ENCODE measurements at regions not wholly inside any gene's neighbourhood (a gene's known extent, or its start where the extent isn't known, plus 50 kb on each side); places are given as distances from the start of the nearest gene placed in this dataset.
"Not testable (repeated sequence)": the region's sequence is repeated elsewhere in the genome, so short reads cannot be mapped to it uniquely, and the experiment has no call there.

DNA sequence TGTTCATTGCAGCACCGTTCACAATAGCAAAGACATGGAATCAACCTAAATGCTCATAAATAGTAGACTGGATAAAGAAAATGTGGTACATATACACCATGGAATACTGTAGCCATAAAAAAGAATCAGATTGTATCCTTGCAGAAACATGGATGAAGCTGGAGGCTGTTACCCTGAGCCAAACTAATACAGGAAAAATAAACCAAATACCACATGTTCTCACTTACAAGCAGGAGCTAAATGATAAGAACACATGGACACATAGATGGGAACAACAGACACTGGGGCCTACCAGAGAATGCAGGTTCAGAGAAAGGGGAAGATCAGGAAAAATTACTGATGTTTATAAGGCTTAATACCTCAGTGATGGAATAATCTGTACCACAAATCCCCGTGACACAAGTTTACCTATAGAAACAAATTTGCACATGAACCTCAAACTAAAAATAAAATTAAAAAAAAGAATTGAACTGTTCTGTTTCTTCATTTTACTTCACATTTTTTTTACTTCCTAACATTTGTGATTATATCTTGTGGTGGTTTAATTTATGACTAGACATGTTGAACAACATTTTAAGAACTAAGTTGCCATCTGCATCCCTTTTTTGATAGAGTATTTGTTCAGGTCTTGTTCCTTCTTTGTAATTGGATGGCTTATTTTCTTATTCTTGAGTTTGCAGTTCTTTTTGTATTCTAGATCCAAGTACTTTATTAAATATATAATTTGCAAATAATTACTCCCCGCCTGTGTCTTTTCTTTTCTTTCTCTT lies 835.2 kb downstream of the FSCB start:
- DNase-seq: no peak

DNA sequence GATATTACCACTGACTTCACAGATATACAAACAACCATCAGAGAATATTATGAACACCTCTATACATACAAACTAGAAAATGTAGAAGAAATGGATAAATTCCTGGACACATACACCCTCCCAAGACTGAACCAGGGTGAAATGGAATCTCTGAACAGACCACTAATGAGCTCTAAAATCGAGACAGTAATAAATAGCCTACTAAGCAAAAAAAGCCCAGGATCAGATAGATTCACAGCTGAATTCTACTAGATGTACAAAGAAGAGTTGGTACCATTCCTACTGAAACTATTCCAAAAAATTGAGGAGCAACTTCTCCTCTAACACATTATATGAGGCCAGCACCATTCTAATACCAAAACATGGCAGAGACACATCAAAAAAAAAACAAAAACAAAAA lies 837.7 kb downstream of the FSCB start:
- DNase-seq: no peak

DNA sequence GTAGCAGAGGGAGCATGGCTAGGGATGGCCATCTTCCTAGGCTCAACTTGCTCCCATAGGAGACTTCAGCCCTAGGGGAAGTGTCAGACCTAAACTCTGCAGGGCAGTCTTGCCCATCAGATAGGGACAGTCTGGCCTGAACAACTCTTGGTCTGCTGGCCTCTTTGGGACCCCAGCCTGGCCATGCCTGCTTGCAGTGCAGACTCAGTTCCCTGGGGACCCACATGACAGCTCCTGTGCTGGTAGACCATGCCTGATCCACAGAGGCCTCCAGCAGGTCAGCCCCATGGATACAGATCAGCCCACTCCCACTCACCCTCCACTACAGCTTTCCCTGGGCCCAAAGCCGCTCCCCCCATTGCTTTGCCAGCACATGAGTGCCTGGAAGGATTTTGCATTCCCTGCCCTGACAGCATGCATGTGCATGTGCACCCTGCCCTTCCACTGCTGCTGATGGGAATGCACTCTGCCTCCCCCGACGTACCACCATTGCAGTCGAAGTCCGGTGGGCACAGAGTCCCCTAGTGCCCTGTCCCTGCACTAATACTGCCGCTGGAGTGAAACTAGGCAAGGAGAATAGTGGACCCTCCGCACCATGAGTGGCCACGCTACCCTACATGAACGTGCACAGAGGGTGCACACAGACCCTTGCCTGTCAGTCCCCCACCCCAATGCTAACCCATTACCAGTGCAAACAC lies 841.4 kb downstream of the FSCB start:
- DNase-seq: no peak

DNA sequence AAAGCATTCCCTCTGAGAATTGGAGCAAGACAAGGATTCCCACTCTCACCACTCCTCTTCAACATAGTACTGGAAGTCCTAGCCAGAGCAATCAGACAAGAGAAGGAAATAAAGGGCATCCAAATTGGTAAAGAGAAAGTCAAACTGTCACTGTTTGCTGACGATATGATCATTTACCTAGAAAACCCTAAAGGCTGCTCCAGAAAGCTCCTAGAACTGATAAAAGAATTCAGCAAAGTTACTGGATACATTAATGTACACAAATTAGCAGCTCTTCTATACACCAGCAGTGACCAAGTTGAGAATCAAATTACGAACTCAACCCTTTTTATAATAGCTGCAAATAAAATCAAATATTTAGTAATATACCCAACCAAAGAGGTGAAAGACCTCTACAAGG lies 851.9 kb downstream of the FSCB start:
- not testable (repeated sequence) for DNase-seq

DNA sequence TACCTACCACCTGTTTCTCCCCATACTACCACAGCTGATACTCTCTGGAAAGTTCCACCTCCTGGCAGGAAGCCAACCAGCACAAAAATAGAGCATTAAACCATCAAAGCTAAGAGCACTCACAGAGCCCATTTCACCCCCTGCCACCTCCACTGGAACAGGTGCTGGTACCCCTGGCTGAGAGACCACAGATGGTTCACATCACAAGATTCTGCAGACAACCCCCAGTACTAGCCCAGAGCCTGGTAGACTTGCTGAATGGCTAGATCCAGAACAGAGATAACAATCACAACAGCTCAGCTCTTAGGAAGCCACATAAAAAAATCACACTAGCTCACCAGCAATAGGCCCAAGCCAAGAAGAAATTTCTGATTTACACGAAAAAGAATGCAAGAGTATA lies 855.2 kb downstream of the FSCB start:
- no peak for DNase-seq

DNA sequence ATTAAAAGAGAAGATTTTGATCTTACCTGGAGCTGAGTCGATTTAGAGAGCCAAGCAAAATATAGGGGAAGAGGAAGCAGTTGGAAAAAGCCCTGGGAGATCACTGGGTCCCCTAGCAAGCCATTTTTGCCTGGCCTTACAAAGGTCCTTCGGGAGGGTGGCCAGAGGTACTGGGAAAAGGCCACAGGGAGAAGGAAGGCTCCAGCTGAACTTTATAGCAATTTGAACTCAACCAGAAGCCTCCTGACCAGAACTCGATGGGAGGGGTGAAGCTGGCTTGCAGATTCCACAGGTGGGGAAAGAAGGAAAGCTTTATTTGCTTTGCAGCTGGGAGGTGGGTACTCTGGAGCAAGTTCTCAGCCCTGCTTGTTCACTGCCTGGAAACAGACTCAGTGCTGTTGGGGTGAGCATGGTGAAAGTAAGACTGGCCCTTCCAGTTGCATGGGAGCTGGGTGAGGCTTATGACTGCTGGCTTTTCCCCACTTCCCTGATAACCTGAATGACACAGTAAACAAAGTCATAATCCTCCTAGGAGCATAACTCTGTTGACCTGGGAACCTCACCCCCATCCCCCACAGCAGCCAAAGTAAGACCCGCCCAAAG lies 855.8 kb downstream of the FSCB start:
- no peak for DNase-seq

DNA sequence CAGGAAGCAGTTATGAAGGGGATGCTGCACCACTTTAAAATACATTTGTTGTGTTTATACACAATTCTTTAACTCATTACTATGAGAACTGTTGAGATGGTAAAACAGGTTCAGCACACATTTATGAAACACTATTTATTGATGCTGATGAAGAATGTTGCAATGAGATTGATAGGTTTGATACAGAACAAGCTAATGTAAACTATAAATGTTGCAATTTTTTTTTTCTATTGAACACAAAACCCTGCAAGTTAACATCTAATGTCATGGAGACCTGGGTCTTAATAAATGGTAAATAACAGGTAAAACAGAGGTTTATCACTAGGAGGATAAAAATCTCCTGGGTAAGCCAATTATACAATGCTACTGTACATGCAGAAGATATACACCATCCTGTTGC lies 857.6 kb downstream of the FSCB start:
- no peak for DNase-seq

DNA sequence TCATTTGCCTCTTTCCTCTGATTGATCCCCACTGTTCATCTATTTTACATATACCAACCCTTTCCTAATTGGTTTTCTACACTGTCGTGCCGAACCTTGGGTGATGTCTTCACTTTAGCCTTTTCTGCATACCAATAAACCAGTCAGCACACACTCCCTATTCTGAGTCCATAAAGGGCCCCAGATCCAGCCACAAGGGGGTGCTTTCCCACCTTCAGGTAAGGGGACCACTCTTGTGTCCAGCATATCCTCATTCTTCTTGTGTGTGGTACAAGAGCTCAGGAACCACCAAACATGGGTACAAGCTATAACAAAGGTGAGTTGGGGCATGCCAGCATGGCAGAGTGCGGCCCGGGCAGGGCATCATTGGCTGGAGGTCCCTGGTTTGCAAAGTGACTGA lies 859.8 kb downstream of the FSCB start:
- no peak for DNase-seq

DNA sequence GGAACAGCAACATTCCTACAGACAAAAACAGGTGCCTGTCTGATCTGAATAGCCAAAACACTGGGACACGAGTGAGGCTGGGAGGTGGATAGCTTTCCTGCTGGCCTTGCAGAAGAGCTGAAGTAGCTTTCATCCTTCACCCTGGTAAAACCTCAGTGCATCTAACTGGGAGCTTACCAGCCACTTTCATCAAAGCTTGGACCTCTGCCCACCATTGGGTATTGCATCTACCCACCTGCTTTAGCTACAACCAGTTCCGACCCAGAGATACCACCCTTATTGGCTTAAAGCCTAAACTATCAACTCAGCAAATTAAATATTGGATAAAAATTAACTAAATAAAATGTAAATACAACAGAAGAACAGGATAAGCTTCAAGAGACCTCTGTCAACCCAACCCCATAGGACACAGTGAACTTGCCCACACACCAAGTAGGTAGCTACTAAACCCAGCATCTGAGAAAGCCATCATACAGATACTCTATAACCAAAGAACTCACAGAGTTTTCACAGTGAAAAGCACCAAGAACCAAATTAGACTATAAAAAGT lies 866.3 kb downstream of the FSCB start:
- no peak for DNase-seq

DNA sequence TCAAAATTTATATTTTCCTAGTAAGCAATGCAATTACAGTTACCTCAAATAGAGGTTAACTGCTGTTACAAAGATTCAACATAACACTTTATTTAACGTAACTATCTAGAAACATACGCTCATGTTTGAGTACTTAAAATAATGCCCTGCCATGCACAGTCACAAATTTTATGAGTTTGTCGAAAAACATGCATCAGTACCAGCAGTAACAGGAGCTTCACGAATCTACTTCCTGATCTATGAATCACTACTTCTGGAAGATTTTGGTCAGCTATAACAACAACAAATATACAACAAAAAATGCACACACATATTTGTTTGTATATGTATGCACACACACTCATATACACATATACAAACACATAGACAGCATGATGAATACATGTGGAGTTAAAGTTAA lies 881.8 kb downstream of the FSCB start:
- DNase-seq: no peak

DNA sequence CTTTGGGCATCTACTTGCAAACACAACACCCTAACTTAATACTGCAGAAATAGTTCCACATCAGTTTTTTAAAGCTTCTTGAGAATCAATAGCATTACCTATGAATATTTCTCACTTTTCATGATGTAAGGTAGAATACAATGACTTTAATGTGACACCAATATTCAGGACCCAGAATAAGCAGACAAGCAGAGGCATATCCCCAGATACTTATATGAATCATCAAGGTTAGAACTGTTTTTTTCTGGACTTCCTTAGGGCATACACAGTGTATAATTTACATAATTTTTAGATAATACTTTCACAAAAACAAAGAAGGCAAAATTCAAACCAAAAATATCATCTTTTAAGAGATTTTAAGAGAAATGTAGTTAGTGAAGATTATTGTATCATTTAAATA lies 885.8 kb downstream of the FSCB start:
- no peak for DNase-seq

DNA sequence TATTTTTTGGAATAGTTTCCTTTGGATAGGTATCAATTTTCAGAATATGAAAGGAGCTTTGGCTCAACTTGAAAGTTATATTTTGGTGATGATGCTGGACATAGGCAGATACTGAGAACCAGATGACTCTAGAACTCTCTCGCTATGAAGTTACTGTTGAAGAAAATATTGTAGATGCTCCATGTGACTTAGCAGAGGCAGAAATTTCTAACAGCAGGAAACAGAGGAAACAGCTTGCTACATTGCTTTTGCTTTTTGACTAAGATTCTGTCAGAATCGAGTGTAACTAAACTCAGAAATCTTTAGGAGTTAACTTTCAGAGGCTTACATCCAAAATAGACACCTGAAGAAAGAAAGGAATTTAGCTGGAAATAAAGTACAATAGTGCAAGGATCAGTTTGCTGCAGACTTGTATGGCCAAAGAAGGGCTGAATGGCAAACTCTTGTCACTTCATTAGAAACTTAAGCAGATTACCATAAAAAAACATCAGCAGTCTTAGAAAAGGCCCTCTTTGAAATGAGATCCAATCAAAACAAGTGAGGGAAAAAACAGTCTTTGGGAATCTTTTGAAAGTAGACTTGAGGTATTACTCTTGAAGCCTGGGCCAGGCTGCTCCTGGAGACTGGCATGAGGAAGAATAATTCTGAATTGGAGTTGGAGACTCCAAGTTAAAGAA lies 911.8 kb downstream of the FSCB start:
- no peak for DNase-seq

DNA sequence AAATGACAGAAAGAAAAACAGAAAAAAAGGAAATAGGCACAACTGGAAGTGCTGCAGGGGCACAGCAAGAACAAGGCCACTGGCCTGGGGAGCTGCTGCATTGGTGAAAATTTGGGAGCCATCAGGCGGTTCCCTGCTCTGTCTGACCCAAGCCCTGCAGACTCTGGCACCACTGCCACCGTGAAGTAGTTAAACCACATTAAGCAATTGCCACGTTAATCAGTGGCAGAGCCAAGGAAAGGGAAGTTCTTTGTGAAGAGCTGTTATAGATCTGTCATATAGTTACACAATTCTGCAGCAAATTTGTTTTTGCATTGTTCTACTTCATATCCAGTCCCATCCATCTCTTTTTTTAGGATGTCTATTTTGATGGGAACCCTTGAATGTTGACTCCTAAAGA lies 915.3 kb downstream of the FSCB start:
- no peak for DNase-seq

DNA sequence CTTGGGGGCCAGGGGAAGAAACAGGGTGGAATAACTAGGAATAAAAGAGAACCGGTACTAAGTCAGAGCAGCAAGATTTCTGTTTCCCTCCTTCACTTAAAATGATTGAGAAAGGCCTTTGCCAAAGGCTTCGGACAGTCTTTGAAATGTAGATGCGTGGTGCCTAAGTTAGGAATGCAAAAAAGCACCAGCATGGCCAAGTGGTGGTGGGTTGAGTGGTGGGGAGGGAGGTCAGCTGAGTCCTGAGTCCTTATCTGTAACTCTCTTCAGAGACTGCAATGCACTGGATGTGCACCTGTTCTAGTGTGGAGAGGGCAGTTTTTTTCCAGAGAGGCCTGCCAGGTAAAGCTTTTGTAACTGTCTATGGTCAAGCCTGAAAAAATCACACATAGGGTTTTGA lies 919.9 kb downstream of the FSCB start:
- no peak for DNase-seq

DNA sequence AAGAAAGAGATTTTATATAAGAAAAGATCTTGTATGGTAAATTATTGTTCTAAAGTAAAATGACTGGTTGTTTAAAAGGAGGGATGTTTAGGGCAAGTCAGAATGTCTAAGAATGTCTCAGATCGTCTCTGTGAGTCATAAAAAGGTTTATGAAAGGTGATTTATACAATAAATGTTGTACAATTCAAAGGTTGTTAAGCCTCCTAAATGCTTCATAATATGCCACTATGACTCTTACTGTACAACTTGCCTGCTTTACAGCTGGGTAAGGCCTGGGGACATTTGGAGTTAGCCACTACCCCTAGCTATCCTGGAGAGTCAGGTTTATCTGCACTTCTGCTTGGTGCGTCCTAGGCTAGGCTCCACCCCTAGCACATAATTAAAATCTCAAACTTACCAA lies 927.4 kb downstream of the FSCB start:
- no peak for DNase-seq

DNA sequence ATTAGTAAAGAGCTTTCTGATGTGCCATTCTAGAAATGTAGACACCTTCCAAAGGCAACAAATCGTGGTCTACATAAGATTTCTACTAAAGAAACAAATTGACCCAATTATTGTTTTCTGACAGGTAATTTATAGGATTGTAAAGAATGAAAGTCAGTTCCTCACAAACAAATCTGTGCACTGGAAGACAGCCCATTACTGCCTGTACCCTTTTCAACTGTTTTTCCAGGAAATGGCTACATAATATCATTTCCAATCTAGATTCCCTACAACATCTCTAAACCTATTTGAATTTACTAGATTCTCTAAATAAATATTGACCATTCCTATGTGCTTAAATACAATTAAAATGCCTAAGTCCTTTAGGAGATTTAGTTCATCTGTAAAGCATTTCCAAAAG lies 939.1 kb downstream of the FSCB start:
- no peak for DNase-seq

DNA sequence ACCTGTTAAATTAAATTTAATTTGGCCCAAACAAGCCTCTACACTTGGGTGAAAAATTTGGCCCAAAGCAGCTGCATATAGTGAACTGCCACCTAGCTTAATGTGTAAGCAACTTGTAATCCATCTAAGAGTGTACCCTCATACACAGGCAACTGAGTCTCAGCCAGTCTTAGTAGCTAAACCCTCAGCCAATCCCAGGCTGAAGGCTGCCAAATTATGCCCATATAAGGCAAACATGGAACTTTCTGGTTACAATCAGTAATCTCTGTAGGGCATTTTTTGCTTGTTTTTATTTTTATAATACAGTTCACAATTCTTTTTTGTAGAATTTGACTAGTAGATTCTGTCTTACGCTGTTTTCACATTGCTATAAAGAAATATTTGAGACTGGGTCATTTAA lies 958.7 kb downstream of the FSCB start:
- DNase-seq: no peak

DNA sequence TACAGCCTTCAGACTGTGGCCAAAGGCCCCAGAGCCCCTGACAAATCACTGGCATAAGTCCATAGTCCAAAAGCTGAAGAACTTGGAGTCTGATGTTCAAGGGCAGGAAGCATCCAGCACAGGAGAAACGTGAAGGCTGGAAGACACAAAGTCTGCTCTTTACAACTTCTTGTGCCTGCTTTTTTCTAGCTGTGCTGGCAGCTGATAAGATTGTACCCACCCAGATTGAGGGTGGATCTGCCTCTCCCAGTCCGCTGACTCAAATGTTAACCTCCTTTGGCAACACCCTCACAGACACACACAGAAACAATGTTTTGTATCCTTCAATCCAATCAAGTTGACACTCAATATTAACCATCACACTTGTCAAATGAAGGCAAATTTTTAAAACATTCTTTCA lies 959.5 kb downstream of the FSCB start:
- not testable (repeated sequence) for DNase-seq

DNA sequence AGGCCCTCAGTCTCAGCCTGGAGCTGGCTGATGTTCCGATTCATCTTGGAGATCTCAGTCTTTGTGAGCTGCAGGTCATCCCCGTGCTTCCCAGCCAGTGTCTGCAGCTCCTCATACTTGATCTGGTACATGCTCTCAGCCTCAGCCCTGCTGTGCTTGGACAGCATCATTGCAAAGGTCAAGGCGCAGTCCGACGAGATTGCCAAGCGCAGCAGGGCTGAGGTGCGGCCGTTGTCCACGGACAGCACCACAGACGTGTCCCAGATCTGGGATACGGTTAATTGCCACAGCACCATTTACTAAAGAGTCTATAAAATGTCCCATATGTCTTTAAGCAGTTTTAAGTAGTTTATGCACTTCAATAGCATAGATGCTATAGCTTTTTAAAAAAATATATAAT lies 965.7 kb downstream of the FSCB start:
- DNase-seq: no peak

DNA sequence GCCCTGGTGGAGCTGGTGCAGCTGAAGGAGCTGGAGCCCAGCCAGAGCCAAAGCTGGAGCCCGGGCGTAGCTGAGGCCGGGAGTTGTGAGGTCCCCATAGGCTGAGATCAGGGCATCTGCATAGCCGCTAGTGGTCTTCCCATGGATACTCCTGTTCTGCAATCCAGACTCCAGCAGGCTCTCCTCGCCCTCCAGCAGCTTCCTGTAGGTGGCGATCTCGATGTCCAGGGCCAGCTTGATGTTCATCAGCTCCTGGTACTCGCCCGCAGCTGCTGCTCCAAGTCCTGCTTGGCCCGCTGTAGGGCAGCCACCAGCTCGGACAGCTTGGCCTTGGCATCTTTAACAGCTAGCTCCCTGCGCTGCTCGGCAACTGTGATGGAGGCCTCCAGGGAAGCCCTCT lies 966.1 kb downstream of the FSCB start:
- no peak for DNase-seq

DNA sequence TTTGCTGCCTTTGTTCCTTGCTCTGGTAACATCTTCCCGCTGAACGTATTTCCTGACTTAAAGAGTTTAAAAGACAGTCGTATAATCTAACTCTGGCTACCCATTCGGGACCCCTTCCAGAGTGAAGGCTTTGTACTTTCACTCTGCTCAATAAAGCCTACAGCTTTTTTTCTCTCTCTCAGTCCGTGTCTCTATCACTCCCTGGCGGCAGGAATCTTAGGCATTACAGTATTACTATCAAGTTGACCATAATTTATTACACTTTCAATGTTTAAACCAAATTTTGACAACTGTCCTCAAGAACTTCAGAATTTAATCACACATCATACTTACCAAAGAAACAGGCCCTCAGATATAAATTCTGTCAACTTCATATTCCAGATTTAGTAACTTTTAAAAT lies 967.9 kb downstream of the FSCB start:
- DNase-seq: no peak

DNA sequence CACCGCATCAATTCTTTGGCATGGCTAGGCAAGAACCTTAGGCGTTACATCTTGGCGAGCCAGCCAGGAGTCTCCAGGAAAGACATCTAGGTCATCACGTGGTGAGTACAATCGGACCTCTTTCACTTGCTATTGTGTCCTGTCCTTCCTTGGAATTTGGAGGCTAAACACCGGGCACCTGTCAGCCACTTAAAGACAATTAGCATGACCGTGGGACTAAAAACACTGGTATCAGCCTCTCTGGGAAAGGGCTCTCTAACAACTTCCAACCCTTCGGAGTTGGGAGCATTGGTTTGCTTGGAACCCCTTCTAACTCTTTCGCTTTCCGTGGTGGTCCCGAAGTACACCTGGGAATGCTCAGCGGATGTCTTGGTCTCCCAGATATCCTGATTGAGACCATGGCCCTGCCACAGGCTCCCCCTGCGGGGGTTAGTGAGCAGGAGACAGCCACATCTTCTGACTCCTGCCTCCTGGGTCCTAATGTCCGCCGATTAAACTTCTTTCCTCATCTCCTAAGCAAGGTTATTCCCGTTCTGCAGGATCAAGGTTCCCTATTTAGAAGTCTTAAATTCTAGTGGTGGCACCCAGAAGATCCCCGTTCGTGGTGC lies 971.7 kb downstream of the FSCB start:
- DNase-seq: no peak

DNA sequence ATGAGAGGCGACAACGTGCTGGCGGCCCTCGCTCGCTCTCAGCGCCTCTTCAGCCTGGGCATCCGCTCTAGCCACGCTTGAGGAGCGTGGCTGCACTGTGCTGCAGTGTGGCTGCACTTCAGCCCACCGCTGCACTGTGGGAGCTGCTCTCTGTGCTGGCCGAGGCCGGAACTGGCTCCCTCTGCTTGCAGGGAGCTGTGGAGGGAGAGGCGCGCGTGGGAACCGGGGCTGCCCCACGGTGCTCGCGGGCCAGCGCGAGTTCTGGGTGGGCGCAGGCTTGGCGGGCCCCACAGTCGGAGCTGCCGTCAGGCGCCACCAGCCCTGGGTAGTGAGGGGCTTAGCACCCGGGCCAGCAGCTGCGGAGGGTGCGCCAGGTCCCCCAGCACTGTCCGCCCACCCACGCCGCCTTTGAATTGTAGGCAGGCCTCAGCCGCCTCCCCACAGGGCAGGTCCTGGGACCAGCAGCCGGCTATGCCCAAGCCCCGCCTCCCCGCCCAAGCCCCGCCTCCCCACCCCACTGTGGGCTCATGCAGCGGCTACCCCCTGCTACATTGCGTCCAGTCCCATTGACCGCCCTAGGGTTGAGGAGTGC lies 974.2 kb downstream of the FSCB start:
- DNase-seq: no peak
